AG09309 (cell line): ENCODE measurements at regions not wholly inside any gene's neighbourhood (a gene's known extent, or its start where the extent isn't known, plus 50 kb on each side); places are given as distances from the start of the nearest gene placed in this dataset.
"Not testable (repeated sequence)": the region's sequence is repeated elsewhere in the genome, so short reads cannot be mapped to it uniquely, and the experiment has no call there.

Source experiments
- DNase-seq: peaks from one replicate; pipeline ENCODE4 v3.0.0-alpha.2; 2010; ENCODE audit warnings: low read depth
- H3K4me3 ChIP-seq: 2 replicates; pipeline ENCODE4 v1.5.1; 2011; ENCODE audit warnings: mild to moderate bottlenecking, low read depth, low read length, moderate library complexity; ENCODE audit not compliant: control insufficient read depth
- TF ChIP-seq, protein P1 (sequence below): IDR thresholded peaks from 2 replicates; pipeline ENCODE4 v1.5.1; 2011; ENCODE audit warnings: mild to moderate bottlenecking, low read depth, low read length, inconsistent platforms; ENCODE audit not compliant: insufficient read depth, control insufficient read depth; ENCODE audit errors: missing control alignments

DNA sequence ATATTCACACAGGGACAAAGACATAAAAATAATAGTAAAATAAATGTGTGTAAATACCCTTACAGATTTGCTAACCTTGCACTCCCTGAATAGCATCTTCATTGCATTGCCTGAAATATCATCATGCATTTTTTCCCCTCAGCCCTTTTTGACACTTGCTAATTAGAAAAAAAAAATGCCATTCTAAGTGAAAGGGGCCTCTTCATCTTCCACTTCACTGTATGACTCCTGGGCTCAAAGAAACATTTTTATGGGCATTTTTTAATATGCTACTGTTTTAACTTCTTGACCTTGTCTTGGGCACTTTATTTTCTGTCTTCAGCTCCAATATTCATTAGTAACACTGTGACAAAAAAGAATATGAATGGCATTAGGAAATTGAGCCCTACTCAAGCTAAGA lies 1424.4 kb downstream of the CDH8 start:
- TF ChIP-seq, protein P1, sequence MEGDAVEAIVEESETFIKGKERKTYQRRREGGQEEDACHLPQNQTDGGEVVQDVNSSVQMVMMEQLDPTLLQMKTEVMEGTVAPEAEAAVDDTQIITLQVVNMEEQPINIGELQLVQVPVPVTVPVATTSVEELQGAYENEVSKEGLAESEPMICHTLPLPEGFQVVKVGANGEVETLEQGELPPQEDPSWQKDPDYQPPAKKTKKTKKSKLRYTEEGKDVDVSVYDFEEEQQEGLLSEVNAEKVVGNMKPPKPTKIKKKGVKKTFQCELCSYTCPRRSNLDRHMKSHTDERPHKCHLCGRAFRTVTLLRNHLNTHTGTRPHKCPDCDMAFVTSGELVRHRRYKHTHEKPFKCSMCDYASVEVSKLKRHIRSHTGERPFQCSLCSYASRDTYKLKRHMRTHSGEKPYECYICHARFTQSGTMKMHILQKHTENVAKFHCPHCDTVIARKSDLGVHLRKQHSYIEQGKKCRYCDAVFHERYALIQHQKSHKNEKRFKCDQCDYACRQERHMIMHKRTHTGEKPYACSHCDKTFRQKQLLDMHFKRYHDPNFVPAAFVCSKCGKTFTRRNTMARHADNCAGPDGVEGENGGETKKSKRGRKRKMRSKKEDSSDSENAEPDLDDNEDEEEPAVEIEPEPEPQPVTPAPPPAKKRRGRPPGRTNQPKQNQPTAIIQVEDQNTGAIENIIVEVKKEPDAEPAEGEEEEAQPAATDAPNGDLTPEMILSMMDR, result no peak
- DNase-seq, result no peak
- H3K4me3 ChIP-seq, result no peak overlapping the region

DNA sequence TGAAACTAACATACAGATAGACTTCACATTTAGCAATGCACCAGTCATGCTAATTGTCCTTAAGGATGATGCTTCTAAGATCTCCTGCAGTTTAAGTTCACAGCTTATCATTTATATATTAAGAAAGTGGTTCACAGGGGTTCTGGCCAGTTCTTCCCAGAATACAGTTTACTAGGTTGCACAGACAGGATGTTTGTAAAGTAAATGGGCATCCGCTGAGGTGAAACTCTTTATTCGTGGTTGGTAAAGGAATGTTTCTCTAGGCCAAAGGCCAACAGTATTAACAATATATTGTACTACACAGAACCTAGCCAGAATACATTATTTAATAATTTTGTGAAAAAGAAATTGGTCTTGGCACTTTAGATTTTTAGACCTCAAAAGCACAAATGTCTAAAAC lies 1427.3 kb downstream of the CDH8 start:
- TF ChIP-seq, protein P1, result no peak
- no peak overlapping the region for H3K4me3 ChIP-seq
- DNase-seq, result no peak

DNA sequence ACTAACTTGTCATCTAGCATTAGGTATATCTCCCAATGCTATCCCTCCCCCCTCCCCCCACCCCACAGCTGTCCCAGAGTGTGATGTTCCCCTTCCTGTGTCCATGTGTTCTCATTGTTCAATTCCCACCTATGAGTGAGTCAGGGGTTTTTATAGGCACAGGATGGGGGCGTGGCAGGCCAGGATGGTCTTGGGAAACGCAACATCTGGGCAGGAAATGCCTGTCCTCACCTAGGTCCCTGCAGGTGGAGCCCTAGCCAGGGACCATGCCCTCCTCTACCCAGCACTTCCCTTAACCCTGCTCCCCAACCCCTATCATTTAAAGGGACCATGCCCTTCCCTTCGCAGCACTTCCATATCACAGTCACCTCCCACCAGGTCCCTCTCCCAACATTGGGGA lies 1430.6 kb downstream of the CDH8 start:
- not testable (repeated sequence) for DNase-seq, H3K4me3 ChIP-seq

DNA sequence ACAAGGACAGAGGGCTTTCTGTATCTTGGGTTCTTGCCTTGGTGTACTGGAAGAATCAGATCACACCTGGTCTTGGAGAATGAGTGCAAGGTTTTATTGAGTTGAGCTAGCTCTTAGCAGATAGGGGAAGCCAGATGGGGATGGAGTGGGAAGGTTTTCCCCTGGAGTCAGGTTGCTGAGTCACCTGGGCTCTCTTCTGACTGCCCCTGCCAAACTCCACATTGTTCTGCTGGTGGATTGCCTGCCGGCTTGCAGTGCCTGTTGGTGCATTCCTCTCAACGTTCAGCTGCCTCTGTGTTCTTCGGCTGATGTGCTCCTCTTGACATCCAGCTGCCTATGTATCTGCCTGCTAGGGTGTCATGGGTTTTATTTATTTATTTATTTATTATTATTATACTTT lies 1431.1 kb downstream of the CDH8 start:
- DNase-seq, result no peak
- TF ChIP-seq, protein P1, result no peak
- no peak overlapping the region for H3K4me3 ChIP-seq

DNA sequence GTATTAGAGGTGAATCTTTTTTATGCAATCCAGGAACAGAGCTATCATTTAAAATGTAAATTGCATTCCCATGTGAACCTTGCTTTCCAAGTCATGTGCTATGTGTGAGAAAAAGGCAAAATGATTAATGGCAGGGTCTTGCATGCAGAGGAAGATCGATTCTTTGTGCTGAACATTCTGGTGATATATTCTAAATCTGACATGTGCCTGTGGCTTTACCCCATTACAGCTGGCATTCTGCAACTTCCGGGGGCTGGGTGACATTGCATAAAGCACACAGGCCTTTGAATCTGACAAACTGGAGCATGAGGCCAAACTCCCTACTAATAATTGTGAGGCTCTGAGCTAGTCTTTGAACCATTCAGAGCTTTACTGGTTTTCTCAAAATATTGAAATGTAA lies 1449.7 kb downstream of the CDH8 start:
- no peak overlapping the region for H3K4me3 ChIP-seq
- no peak for DNase-seq

DNA sequence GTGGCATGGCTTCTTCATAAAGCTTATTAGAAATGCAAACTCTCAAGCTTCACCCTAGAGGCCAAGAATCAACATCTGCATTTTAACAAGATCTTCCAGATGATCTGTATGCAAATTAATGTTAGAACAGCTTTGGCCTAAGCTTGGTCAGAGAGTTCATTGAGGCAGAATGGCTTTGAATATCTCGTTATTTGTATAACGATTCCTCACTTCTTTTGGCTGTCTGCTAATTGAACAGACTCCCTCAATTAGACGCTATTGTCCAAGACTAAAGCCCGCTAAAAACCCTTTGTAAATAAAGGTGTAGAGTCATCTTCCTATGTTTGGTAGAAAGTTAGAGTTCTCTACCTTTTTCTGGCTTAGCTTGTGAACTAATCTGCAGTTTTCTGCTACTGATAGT lies 1453.7 kb downstream of the CDH8 start:
- H3K4me3 ChIP-seq, result no peak overlapping the region
- TF ChIP-seq, protein P1, result no peak
- no peak for DNase-seq

More for the DNA sequence above, 1449.7 kb downstream of the CDH8 start:
- TF ChIP-seq, protein P1, result no peak

DNA sequence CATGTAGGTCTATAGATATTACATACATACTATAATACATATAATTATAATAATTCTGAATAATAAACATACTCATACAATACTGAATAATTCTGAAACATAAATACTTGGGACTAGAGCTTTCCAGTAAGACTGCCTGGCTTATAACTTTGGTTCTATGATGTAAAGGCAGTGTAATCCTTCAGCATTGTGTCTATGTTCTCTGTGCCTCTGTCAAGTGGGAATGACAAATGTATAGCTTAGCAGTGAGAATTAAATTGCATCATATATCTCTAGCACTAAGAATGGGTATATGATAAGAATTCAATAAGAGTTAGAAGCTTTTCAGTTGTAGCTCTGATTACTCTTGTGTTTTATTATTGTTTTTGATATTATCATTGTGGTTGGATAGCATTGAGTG lies 1469.3 kb downstream of the CDH8 start:
- TF ChIP-seq, protein P1, result no peak
- DNase-seq, result no peak
- H3K4me3 ChIP-seq, result no peak overlapping the region
